ENCODE measurements at regions not wholly inside any gene's neighbourhood (a gene's known extent, or its start where the extent isn't known, plus 50 kb on each side); places are given as distances from the start of the nearest gene placed in this dataset.

GRCh38 chr18:1383465-1383864, 478.8 kb downstream of the ADCYAP1 start:
- TF ChIP-seq, protein P1, sequence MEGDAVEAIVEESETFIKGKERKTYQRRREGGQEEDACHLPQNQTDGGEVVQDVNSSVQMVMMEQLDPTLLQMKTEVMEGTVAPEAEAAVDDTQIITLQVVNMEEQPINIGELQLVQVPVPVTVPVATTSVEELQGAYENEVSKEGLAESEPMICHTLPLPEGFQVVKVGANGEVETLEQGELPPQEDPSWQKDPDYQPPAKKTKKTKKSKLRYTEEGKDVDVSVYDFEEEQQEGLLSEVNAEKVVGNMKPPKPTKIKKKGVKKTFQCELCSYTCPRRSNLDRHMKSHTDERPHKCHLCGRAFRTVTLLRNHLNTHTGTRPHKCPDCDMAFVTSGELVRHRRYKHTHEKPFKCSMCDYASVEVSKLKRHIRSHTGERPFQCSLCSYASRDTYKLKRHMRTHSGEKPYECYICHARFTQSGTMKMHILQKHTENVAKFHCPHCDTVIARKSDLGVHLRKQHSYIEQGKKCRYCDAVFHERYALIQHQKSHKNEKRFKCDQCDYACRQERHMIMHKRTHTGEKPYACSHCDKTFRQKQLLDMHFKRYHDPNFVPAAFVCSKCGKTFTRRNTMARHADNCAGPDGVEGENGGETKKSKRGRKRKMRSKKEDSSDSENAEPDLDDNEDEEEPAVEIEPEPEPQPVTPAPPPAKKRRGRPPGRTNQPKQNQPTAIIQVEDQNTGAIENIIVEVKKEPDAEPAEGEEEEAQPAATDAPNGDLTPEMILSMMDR (IDR thresholded peaks at IDR 0.05), result no peak

- TF ChIP-seq, protein P1 (IDR thresholded peaks at IDR 0.05), result no peak
These were observed 487.4 kb downstream of the ADCYAP1 start for GRCh38 chr18:1392046-1392445.

DNA sequence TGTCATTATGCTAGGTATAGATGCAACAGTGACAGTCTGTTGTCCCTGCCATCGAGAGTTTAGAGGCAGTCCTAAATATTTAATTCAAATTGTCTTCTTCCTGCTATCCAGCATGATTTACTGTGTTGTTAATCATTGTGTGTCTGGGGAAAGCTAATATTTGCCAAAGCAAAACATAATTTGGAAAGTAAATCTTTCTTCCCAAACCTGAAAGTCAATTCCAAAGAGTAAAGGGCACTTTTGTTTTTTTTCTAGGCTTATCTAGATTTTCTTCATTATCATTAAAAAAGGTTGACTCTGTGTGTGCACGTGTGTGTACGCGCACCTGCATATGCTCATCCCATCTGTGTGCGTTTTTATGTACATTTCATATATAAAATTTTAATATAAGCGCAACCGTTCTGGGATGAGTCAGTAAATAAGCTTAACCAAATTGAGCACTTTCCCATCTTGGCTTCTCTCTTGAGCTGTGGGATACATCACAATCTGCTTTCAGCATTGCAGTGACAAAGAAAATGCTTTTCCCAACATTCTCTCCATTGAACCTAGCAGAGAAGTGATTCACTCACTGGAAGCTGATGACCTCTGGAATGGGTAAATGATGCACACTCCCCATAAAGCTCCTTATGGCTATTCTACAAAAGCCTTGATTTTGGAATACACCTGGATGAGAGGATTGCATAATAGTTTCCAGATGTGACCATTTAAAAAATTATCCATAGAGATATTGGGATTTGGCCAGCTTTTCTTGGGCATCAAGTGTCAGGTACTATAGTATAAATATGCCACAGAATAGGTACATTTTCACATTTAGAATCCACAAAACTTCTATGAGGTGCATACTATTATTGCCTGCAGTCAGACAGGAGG, 488.4 kb downstream of the ADCYAP1 start:
- TF ChIP-seq, protein P1 (IDR thresholded peaks at IDR 0.05), result no peak

DNA sequence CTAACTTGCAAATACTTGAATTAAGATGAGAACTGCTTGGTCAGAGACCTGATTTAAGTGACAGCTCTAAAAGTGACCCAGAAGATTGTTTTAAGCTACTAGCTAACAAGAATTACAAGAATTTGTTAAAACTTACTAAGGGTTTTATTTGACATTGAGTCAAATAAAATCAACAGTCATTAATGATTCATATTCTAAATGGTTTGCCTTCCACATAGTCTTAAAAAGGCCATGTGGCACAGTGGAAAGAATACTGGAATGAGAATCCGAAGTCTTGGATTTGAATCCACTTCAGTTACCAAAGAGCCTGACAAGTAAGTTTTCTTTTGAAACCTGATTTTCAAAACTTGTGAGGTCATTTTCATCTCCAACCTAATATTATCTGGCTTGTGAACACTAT, 489.3 kb downstream of the ADCYAP1 start:
- TF ChIP-seq, protein P1 (IDR thresholded peaks at IDR 0.05), result no peak

GRCh38 chr18:1394426-1394825, 489.8 kb downstream of the ADCYAP1 start:
- TF ChIP-seq, protein P1 (IDR thresholded peaks at IDR 0.05), result no peak

DNA sequence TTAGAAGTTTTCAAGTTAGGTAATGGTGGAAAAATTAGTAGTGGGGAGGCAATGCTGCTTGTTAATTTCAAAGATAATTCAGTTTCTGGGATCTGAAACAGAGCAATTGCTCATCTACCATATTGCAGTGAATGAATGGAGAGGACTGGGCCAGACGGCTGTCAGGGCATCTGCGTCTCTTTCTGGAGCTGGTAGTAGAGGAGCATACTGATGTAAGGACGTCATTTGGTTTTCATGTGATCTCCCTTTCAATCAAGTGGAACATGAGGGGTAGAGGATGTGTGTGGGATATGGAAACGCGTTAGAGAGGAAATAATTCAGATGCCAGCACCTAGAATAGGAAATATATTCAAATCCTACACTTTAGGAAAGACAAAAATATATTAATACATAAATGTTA, 490.3 kb downstream of the ADCYAP1 start:
- TF ChIP-seq, protein P1 (IDR thresholded peaks at IDR 0.05), result no peak

- TF ChIP-seq, protein P1 (IDR thresholded peaks at IDR 0.05), result no peak
These were observed 503.7 kb downstream of the ADCYAP1 start for GRCh38 chr18:1408376-1408775.

All from LNCAP (cell line).